ENCODE measurements at regions not wholly inside any gene's neighbourhood (a gene's known extent, or its start where the extent isn't known, plus 50 kb on each side); places are given as distances from the start of the nearest gene placed in this dataset.
A peak's percentile ranks its signal among the peaks of the same experiment; 100 is the strongest.

DNA sequence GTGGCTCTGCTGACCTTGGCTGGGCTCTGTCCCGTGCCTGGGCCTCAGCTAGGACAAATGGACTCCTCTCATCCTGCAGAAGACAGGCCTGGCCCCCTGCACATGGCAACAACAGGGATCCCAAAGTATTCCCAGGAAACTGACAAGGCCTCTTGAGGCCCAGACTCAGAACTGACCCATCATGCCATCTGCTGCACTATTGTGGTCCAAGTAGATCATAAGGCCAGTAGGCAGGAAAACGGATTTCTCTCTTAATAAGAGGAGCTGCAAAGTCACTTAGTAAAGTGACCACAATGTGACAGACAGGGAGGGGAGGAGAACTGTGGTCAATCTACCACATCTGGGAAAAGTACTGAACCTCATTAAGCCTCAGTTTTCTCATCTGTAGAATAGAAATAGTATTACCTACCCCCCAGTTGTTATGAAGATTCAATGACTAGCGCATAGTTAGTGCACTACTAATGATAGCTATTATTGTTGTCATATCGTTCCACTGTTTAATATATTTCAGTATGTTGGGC is 62.1 kb upstream of the TNRC6A start:
- Mint-ChIP-seq H3K9me3 (no peaks in the 10 kb centered on the region), H3K4me3 (no peak overlapping the region), H3K27me3 (peaks cover 10% of the 10 kb centered on the region), H3K4me1 (ENCODE audit: unreplicated experiment) (peaks cover 23% of the 10 kb centered on the region), H3K36me3 (no peaks in the 10 kb centered on the region), H3K27ac (no peak overlapping the region)
- TF ChIP-seq CTCF (conservative IDR thresholded peaks at IDR 0.05): no peak
- DNase-seq (ENCODE audit: extremely low spot score, unreplicated experiment): no peak

- Mint-ChIP-seq H3K27ac (no peak overlapping the region), H3K4me3 (no peak overlapping the region), H3K4me1 (ENCODE audit: unreplicated experiment) (peaks cover 19% of the 10 kb centered on the region), H3K9me3 (no peaks in the 10 kb centered on the region), H3K36me3 (no peaks in the 10 kb centered on the region), H3K27me3 (peaks cover 10% of the 10 kb centered on the region)
- DNase-seq (ENCODE audit: extremely low spot score, unreplicated experiment): no peak
- no peak for TF ChIP-seq CTCF (conservative IDR thresholded peaks at IDR 0.05)
Measured at GRCh38 chr16:24668481-24669061, 60.9 kb upstream of the TNRC6A start.

- Mint-ChIP-seq H3K4me3 (peak overlapping the region; percentile 72), H3K27ac (peak overlapping the region; percentile 40), H3K9me3 (no peaks in the 10 kb centered on the region), H3K27me3 (peaks cover 10% of the 10 kb centered on the region), H3K36me3 (no peaks in the 10 kb centered on the region), H3K4me1 (ENCODE audit: unreplicated experiment) (peaks cover 19% of the 10 kb centered on the region)
- DNase-seq (ENCODE audit: extremely low spot score, unreplicated experiment): no peak
- no peak for TF ChIP-seq CTCF (conservative IDR thresholded peaks at IDR 0.05)
Measured at GRCh38 chr16:24670623-24671454, 58.6 kb upstream of the TNRC6A start.

- Mint-ChIP-seq H3K27me3 (peaks cover 10% of the 10 kb centered on the region), H3K4me1 (ENCODE audit: unreplicated experiment) (peaks cover 19% of the 10 kb centered on the region), H3K4me3 (no peak overlapping the region), H3K9me3 (no peaks in the 10 kb centered on the region), H3K36me3 (no peaks in the 10 kb centered on the region), H3K27ac (no peak overlapping the region)
- no peak for TF ChIP-seq CTCF (conservative IDR thresholded peaks at IDR 0.05)
- no peak for DNase-seq (ENCODE audit: extremely low spot score, unreplicated experiment)
Measured at GRCh38 chr16:24671455-24671954, 57.9 kb upstream of the TNRC6A start.

DNA sequence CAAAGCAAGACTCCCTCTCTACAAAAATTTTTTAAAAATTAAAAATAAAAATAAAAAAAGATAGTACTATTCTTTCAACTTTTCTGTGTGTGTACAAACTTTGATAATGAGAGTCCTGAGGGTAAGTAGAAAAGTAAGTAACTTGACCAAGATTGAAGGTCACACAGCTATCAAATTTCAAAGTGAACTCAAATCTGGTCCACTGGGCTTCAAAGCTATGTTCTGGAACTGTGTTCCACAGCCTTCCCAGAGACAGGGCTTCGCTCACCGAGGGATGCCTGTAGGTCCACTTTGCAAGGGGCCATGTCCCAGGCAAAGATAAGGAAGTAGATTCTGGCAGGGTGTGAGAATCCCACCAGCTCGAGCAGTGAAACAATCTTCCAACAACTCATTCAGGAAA is 56.3 kb upstream of the TNRC6A start:
- Mint-ChIP-seq H3K4me3 (no peak overlapping the region), H3K27ac (no peak overlapping the region), H3K4me1 (ENCODE audit: unreplicated experiment) (peaks cover 19% of the 10 kb centered on the region), H3K9me3 (no peaks in the 10 kb centered on the region), H3K36me3 (no peaks in the 10 kb centered on the region), H3K27me3 (peaks cover 10% of the 10 kb centered on the region)
- DNase-seq (ENCODE audit: extremely low spot score, unreplicated experiment): no peak
- no peak for TF ChIP-seq CTCF (conservative IDR thresholded peaks at IDR 0.05)
